H7 (cell line): ENCODE measurements at regions not wholly inside any gene's neighbourhood (a gene's known extent, or its start where the extent isn't known, plus 50 kb on each side); places are given as distances from the start of the nearest gene placed in this dataset.
A peak's percentile ranks its signal among the peaks of the same experiment; 100 is the strongest.
"Not testable (repeated sequence)": the region's sequence is repeated elsewhere in the genome, so short reads cannot be mapped to it uniquely, and the experiment has no call there.

Experiments
- DNase-seq: peaks from one replicate; pipeline ENCODE4 v3.0.0; 2012
- H3K27me3 ChIP-seq: 2 replicates; pipeline ENCODE4 v1.6.0; 2011; ENCODE audit warnings: mild to moderate bottlenecking, low read length; ENCODE audit not compliant: control insufficient read depth, insufficient read depth
- H3K36me3 ChIP-seq: replicated peaks from 2 replicates; pipeline ENCODE4 v1.5.1; 2011; ENCODE audit warnings: low read length; ENCODE audit not compliant: control insufficient read depth, insufficient read depth
- H3K4me3 ChIP-seq: 2 replicates; pipeline ENCODE4 v1.5.1; 2011; ENCODE audit warnings: low read depth, mild to moderate bottlenecking, control low read depth, low read length, moderate library complexity; ENCODE audit not compliant: insufficient read depth

DNA sequence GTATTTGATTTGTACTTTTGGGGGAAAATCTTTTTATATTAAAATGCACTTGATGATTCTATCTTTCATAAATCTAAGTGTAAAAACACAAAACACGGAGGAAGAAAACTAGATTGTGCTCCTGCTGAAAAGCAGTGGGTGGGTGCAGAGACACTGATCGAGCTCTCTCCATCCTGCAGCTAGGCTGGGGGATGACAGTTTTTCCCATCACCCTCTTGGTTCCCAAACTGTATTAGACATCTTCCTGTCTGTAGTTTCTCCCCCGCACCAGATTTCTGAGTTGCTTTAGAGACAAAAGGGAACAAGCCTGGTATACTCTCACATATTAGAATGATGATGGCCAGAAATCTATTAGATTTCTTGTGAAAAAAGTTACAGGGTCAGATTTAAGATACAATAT, 99.6 kb downstream of the FAM114A2 start:
- Histone ChIP-seq H3K27me3 (no peaks in the 10 kb centered on the region), H3K36me3 (no peaks in the 10 kb centered on the region), H3K4me3 (no peak overlapping the region)
- DNase-seq, result no peak

DNA sequence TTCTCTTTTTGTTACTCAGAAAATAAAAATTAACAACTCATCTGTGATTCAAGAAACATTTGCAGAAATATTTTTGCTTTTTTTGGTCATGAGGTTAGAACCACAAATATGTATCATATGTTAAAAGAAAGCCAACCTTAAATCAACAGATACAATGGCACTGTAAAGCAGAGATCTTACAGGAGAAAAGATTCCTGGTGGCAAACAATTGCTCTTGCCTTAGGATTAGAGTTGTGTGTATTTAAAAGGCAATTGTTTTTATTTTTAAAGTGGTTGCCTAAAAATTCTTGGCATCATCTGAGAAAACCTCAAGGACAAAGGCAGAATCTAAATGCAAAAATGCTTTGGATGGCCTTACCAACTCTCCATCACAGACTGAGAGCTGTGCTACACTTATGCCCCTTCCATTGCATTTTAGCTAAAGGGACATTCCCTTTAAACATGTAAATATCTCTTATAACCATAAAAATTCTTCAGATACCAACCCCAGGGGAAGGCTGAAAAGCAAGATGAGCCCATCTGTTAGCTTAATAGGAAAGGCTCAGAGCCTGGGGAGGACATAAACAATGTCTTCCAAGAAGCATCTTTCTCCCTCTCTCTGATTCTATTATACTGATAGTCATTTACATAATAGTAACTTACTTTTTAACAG, 100.4 kb downstream of the FAM114A2 start:
- DNase-seq, result peak; percentile 19
- Histone ChIP-seq H3K36me3 (no peaks in the 10 kb centered on the region), H3K27me3 (no peaks in the 10 kb centered on the region)

DNA sequence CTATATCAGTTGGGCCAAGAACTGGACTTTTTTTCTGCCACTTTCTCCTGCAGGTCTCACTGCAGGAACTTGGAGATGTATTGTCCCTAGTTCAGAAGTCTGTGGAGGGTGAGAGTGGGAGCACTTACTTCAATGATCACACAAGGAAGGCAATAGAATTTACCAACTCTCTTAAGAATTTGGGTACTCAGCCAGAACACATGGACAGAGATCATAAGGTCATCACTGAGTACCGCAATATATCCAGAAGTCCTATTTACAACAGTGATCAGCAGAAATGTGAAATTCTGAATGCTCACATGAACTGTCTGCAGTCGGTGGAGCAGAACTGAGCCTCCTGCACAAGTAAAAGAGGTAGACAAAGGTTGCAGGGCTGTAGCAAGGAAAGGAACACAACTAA, 101.0 kb downstream of the FAM114A2 start:
- H3K36me3 ChIP-seq, result no peaks in the 10 kb centered on the region
- no peaks in the 10 kb centered on the region for H3K27me3 ChIP-seq
- no peak overlapping the region for H3K4me3 ChIP-seq
- DNase-seq, result no peak

More for the DNA sequence above, 100.4 kb downstream of the FAM114A2 start:
- H3K4me3 ChIP-seq, result no peak overlapping the region

DNA sequence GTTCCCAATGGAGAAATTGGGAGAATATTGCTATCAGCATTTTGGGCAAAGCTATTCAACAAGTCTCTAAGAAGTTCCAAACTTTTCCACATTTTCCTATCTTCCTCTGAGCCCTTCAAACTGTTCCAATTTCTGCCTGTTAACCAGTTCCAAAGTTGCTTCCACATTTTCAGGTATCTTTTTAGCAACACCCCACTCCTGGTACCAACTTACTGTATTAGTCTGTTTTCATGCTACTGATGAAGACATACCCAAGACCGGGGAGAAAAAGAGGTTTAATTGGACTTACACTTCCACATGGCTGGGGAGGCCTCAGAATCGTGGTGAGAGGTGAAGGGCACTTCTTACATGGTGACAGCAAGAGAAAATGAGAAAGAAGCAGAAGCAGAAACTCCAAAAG, 103.6 kb downstream of the FAM114A2 start:
- H3K4me3 ChIP-seq, H3K27me3 ChIP-seq, H3K36me3 ChIP-seq, DNase-seq: not testable (repeated sequence)

DNA sequence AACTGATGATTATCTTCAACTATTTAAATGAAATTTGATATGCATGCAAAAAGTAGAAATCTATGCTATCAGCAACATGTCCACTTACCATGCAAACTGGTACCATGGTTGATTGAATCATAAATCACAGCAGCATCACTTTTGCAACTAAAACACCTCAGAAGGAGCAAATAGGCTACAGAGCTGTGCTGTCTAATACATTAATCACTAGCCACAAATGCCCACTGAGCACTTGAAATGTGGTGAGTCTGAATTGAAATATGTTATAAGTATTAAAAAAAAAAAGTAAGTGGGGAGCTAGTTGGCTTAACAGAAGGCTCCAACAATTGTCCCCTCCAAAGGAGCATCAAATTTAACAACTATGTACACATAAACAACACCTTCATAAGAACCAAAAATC, 112.5 kb downstream of the FAM114A2 start:
- Histone ChIP-seq H3K4me3 (no peak overlapping the region), H3K27me3 (no peaks in the 10 kb centered on the region), H3K36me3 (no peaks in the 10 kb centered on the region)
- no peak for DNase-seq

DNA sequence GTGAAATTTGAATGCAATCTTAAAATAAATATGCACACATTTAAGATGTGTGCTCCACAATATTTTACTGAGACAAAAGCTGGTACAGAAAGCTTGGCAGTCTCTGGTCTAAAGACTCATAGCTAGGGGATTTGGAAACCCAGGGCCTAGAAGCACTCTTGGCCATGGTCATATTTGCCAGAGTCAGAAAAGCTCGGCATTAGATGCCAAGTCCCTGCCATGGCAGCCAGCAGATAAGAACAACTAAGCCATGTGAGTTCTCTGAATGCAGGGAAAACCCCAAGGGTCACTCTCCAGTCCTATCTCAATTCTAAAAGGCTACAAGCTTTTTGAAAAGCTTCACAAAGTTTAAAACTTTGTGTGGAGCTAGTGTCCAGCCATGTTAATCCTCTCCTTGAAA, 119.5 kb downstream of the FAM114A2 start:
- DNase-seq, result no peak
- H3K36me3 ChIP-seq, result no peaks in the 10 kb centered on the region
- H3K27me3 ChIP-seq, result no peaks in the 10 kb centered on the region
- no peak overlapping the region for H3K4me3 ChIP-seq

DNA sequence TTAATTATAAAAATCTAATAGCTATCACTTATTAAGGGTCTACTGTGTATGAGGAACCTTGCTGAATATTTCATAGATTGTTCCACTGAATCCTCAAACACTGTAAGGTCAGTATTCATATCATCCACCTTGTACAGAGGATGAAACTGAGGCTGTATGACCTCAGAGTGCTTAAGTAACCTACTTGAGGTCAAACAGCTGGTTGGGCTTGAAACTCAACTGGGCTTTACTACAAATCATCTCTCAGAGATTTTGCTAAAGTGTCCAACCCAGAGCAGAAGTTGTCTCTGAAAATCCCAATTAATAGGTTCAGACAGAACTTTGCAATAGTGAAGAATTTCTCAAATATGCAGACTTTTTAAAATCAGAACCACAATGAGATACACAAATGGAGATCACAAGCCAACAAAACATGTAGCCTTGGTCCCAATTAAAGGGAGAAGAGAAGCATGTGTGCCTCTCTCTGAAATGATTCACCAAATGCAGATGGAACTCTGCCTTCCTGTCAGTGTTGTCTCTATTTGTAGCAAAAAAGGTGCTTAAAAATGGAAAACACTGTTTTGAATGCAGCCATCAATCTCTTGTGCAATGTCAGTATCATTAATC, 131.4 kb downstream of the FAM114A2 start:
- Histone ChIP-seq H3K36me3 (no peaks in the 10 kb centered on the region), H3K27me3 (no peaks in the 10 kb centered on the region), H3K4me3 (no peak overlapping the region)
- DNase-seq, result no peak

DNA sequence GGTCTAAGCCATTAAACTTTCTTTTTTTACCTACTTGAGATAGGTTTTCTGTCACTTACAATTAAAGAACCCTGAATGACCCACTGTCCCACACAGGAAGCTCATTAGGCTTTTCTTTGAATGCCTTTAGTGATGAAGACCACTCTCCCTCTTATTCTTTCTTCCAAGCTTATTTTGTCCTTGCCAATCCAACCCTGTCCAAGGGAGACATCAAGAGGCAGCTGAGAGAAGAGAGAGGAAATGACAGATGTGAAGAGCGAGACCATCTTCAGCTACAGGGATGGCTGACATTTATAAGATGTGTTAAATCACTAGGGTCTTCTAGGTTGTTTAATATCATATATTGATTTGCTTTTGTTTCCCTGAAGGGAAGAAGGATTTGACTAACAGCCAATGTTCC, 133.5 kb downstream of the FAM114A2 start:
- no peak for DNase-seq
- no peaks in the 10 kb centered on the region for H3K27me3 ChIP-seq
- no peak overlapping the region for H3K4me3 ChIP-seq

DNA sequence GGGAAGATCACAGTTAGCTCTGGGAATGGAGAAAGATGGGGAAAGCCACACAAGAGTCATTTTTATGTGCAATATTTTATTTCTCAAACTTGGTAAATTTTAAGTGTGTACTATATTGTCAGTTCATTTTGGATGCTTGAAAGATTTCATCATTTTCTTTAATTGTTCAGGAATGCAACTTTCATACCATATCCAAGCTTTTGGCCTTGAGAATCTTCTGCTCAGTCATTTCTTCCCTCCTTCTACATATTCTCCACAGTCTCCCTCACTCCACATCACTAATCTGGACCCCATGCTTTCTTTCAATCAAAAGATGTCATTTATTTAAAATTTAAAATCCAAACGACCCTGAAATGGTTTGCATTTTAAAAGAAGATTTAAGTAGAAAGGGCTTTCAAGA, 135.4 kb downstream of the FAM114A2 start:
- DNase-seq, result no peak
- Histone ChIP-seq H3K27me3 (no peaks in the 10 kb centered on the region), H3K36me3 (no peaks in the 10 kb centered on the region), H3K4me3 (no peak overlapping the region)

More for the DNA sequence above, 133.5 kb downstream of the FAM114A2 start:
- H3K36me3 ChIP-seq, result no peaks in the 10 kb centered on the region

DNA sequence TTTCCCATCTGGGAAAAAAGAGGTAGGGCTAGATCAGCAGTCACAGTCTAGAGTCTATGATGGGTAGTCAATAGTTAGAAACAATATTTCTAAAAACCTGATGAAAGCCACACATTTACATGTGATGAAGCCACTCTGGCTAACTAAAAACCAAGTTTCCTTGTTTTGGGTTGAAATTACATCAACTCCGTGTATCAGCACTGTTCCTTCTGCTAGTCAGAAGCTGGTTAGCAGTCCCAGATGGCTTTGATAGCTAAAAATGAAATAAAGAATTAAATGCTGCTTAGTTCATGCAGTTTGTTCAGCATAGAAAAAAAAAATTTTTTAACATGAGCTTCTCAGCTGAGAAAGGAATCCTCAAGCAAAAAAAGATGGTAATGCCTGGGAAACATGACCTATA, 136.7 kb downstream of the FAM114A2 start:
- no peaks in the 10 kb centered on the region for H3K36me3 ChIP-seq
- H3K27me3 ChIP-seq, result no peaks in the 10 kb centered on the region
- no peak overlapping the region for H3K4me3 ChIP-seq
- no peak for DNase-seq

DNA sequence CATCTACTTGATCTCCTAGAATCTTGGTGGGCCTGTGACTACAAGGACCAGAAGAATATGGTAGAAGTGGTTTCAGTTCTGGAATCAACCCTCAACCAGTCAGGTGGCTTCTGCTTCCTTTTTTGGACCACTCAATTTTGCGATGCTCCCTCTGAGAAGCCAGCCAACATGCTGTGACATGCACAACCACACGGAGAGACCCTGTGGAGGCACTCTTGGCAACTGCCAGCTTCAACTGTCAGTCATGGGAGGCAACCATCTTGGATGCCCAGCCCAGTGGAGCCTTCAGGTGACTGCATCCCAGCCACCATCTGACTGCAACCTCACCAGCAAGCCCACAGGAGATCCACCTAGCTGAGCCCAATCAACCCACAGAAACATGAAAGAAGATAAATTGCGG, 137.3 kb downstream of the FAM114A2 start:
- Histone ChIP-seq H3K27me3 (no peaks in the 10 kb centered on the region), H3K4me3 (no peak overlapping the region), H3K36me3 (no peaks in the 10 kb centered on the region)
- no peak for DNase-seq

DNA sequence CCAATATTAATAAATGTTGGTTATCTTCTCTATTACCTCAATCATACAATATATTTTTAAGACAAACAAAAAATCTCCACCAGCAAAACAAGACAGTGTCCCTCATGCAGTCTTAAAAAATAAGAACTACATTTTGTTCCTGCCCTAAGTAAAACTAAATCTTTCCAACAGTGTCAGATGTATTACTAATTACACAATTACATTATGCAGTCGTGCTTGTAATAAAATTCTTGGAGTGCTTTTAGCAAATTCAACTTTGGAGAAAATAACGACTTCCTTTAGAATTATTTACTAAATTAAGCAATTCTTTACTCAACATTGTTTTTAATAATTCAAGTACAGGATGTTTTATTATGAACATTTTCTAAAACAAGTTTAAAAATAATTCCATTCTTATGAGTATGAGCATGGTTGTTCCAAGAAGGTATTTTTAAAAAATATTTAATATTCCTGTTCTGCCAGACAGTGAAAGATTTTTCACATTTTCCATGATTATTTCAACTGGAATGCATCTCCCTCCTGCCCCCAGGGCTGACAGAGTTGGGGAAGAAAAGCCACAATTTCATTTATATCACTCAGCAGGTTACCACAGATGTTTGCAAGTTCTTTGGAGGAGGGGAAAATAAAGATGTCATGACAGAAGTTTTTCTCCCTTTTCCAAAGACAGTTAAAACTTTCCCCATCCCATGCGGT, 137.9 kb downstream of the FAM114A2 start:
- Histone ChIP-seq H3K36me3 (no peaks in the 10 kb centered on the region), H3K4me3 (no peak overlapping the region), H3K27me3 (no peaks in the 10 kb centered on the region)
- no peak for DNase-seq

DNA sequence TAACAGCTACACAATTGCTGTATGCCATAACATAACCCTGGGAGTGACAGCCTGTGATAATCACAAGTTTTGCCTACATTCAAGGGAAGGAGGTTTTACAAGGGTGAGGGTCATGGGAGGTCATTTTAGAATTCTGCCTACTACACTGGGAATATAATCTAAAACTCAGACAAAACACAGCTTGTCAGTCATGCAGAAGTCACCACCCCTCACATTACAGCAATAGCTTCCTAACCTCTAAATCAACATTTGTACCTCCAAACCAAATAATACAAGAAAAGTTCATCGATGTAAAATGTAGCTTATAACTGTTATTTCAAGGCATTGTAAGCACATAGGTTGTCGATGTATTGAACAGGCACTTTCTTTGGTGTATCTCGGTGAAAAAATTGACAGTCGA, 139.0 kb downstream of the FAM114A2 start:
- Histone ChIP-seq H3K4me3 (no peak overlapping the region), H3K27me3 (no peaks in the 10 kb centered on the region), H3K36me3 (no peaks in the 10 kb centered on the region)
- no peak for DNase-seq

DNA sequence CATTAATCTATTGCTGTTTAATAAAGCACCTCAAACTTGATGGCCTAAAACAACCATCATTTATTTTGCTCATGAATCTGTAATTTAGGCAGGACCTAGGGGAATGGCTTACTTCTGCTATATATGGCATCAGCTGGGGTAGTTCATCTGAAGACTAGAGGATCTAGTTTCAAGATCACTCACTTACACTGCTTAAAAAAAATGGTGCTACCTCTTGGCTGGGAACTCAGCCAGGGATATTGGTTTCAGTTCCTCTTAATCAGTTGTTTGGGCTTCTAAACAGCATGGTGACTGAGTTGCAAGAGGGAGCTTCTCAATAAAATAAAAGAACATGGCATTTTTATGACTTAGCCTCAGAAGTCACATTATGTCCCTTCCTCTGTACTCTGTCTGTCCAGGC, 142.0 kb downstream of the FAM114A2 start:
- Histone ChIP-seq H3K36me3 (no peaks in the 10 kb centered on the region), H3K4me3 (no peak overlapping the region), H3K27me3 (no peaks in the 10 kb centered on the region)
- DNase-seq, result no peak

DNA sequence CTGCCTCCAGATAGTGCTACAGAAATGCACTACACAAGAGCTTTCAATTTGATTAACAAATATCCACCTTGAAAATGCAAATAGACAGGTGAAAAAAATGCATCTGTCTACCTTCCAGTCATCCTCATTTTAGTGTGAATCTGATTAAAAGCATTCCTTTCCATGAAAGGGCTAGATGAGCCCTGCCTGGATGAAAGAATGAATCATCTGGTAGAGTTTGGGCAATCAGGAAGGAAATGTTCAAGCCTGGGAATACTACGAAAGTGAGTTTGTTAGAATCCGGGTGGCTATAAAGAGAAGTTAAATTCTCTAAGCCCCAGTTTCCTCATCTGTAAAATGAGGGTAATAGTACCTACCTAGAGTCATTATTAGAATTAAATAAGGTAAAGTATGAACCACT, 142.6 kb downstream of the FAM114A2 start:
- H3K4me3 ChIP-seq, result no peak overlapping the region
- no peaks in the 10 kb centered on the region for H3K36me3 ChIP-seq
- no peak for DNase-seq
- H3K27me3 ChIP-seq, result no peaks in the 10 kb centered on the region
